ENCODE measurements at regions not wholly inside any gene's neighbourhood (a gene's known extent, or its start where the extent isn't known, plus 50 kb on each side); places are given as distances from the start of the nearest gene placed in this dataset.

DNA sequence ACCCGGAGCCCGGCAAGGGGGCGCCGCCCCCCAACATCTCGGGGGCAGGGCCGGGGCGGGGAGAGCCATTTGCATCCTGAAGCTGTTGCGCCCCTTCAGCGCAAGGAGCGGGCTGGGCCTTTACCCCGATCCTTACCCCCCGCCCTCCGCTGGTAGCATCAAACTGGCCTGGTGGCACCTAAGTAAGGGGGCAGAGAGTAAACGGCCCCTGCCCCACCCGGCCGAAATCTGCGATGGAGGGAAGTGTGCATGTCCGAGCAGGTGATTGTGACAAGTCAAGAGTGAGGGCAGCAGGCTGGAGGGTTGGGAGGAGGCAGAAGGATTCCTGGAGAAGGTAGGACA lies 101.2 kb downstream of the ESM1 start:
- TF ChIP-seq, protein P1, sequence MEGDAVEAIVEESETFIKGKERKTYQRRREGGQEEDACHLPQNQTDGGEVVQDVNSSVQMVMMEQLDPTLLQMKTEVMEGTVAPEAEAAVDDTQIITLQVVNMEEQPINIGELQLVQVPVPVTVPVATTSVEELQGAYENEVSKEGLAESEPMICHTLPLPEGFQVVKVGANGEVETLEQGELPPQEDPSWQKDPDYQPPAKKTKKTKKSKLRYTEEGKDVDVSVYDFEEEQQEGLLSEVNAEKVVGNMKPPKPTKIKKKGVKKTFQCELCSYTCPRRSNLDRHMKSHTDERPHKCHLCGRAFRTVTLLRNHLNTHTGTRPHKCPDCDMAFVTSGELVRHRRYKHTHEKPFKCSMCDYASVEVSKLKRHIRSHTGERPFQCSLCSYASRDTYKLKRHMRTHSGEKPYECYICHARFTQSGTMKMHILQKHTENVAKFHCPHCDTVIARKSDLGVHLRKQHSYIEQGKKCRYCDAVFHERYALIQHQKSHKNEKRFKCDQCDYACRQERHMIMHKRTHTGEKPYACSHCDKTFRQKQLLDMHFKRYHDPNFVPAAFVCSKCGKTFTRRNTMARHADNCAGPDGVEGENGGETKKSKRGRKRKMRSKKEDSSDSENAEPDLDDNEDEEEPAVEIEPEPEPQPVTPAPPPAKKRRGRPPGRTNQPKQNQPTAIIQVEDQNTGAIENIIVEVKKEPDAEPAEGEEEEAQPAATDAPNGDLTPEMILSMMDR (conservative IDR thresholded peaks at IDR 0.05) = no peak
- no peak for TF ChIP-seq EZH2 (IDR thresholded peaks at IDR 0.05; ENCODE audit: low read depth)

Measured in PC-9 (cell line).